ENCODE measurements at regions not wholly inside any gene's neighbourhood (a gene's known extent, or its start where the extent isn't known, plus 50 kb on each side); places are given as distances from the start of the nearest gene placed in this dataset.

GRCh38 chr17:70394473-70395232 lies 225.3 kb downstream of the KCNJ2 start:
- intact Hi-C loops (cut with DNase I), result no loop called here
- H3K27me3 ChIP-seq, result no peaks in the 10 kb centered on the region
- no peak overlapping the region for H3K27ac ChIP-seq
- H3K9me3 ChIP-seq, result no peaks in the 10 kb centered on the region
- H3K4me3 ChIP-seq, result no peak overlapping the region
- no peak for DNase-seq (ENCODE audit: extremely low spot score in 2 of 2)
- H3K4me1 ChIP-seq, result no peaks in the 10 kb centered on the region
- H3K36me3 ChIP-seq, result no peaks in the 10 kb centered on the region
- no peak for TF ChIP-seq POLR2AphosphoS5 (IDR thresholded peaks at IDR 0.05; ENCODE audit: insufficient read depth in 1 of 2, low read depth in 1 of 2)
- TF ChIP-seq, protein P1, sequence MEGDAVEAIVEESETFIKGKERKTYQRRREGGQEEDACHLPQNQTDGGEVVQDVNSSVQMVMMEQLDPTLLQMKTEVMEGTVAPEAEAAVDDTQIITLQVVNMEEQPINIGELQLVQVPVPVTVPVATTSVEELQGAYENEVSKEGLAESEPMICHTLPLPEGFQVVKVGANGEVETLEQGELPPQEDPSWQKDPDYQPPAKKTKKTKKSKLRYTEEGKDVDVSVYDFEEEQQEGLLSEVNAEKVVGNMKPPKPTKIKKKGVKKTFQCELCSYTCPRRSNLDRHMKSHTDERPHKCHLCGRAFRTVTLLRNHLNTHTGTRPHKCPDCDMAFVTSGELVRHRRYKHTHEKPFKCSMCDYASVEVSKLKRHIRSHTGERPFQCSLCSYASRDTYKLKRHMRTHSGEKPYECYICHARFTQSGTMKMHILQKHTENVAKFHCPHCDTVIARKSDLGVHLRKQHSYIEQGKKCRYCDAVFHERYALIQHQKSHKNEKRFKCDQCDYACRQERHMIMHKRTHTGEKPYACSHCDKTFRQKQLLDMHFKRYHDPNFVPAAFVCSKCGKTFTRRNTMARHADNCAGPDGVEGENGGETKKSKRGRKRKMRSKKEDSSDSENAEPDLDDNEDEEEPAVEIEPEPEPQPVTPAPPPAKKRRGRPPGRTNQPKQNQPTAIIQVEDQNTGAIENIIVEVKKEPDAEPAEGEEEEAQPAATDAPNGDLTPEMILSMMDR (IDR thresholded peaks at IDR 0.05), result no peak
- no peak for TF ChIP-seq POLR2A (IDR thresholded peaks at IDR 0.05)

GRCh38 chr17:70405492-70406220 lies 236.3 kb downstream of the KCNJ2 start:
- TF ChIP-seq POLR2A (IDR thresholded peaks at IDR 0.05), result no peak
- TF ChIP-seq POLR2AphosphoS5 (IDR thresholded peaks at IDR 0.05; ENCODE audit: insufficient read depth in 1 of 2, low read depth in 1 of 2), result no peak
- TF ChIP-seq, protein P1 (IDR thresholded peaks at IDR 0.05), result no peak
- intact Hi-C loops (cut with DNase I), result no loop called here
- H3K9me3 ChIP-seq, result no peaks in the 10 kb centered on the region

GRCh38 chr17:70407506-70407905 lies 238.2 kb downstream of the KCNJ2 start:
- DNase-seq (ENCODE audit: extremely low spot score in 2 of 2), result no peak
- Histone ChIP-seq H3K27ac (no peak overlapping the region), H3K4me3 (no peak overlapping the region), H3K4me1 (peaks cover 7% of the 10 kb centered on the region), H3K27me3 (no peaks in the 10 kb centered on the region), H3K9me3 (no peaks in the 10 kb centered on the region), H3K36me3 (no peaks in the 10 kb centered on the region)
- TF ChIP-seq POLR2AphosphoS5 (IDR thresholded peaks at IDR 0.05; ENCODE audit: insufficient read depth in 1 of 2, low read depth in 1 of 2) (no peak), POLR2A (IDR thresholded peaks at IDR 0.05) (no peak)
- TF ChIP-seq, protein P1 (IDR thresholded peaks at IDR 0.05), result no peak
- intact Hi-C loops (cut with DNase I), result no loop called here

More at GRCh38 chr17:70405492-70406220, 236.3 kb downstream of the KCNJ2 start:
- Histone ChIP-seq H3K36me3 (no peaks in the 10 kb centered on the region), H3K4me3 (no peak overlapping the region), H3K4me1 (peaks cover 7% of the 10 kb centered on the region), H3K27me3 (no peaks in the 10 kb centered on the region), H3K27ac (no peak overlapping the region)
- DNase-seq (ENCODE audit: extremely low spot score in 2 of 2), result no peak

DNA sequence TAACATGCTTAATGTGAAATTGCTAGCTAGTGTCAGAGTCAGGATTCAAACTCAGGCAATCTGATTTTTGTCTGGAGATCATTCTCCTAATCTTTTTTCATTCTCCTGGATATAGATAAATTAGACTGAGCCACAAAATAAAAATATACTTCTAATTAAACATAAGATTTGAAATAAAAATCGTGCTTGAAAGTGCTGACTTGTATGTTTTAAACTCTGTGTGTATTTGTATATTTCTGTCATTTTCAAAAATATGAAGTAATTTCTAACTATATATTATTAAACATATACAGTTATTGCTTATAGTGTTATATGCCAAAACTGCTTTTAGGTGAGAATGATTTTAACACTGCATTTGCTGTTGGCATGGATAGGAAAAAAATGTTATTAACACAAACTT lies 239.4 kb downstream of the KCNJ2 start:
- intact Hi-C loops (cut with DNase I), result no loop called here

More for the DNA sequence above, 239.4 kb downstream of the KCNJ2 start:
- DNase-seq (ENCODE audit: extremely low spot score in 2 of 2), result no peak
- H3K27ac ChIP-seq, result no peak overlapping the region
- no peak overlapping the region for H3K4me3 ChIP-seq
- no peaks in the 10 kb centered on the region for H3K36me3 ChIP-seq
- no peak for TF ChIP-seq POLR2A (IDR thresholded peaks at IDR 0.05)
- no peak for TF ChIP-seq POLR2AphosphoS5 (IDR thresholded peaks at IDR 0.05; ENCODE audit: insufficient read depth in 1 of 2, low read depth in 1 of 2)
- TF ChIP-seq, protein P1 (IDR thresholded peaks at IDR 0.05), result no peak
- H3K27me3 ChIP-seq, result no peaks in the 10 kb centered on the region
- no peaks in the 10 kb centered on the region for H3K9me3 ChIP-seq
- peaks cover 7% of the 10 kb centered on the region for H3K4me1 ChIP-seq

All from vagina (tissue), 2 donors.